GM18907 (cell line): ENCODE measurements at regions not wholly inside any gene's neighbourhood (a gene's known extent, or its start where the extent isn't known, plus 50 kb on each side); places are given as distances from the start of the nearest gene placed in this dataset.

Experiments
- ATAC-seq: cut with Tn5 transposase; IDR thresholded peaks from one replicate; pipeline ENCODE4 v1.9.1; 2021; ENCODE audit warnings: mild to moderate bottlenecking, moderate library complexity; ENCODE audit not compliant: unreplicated experiment

DNA sequence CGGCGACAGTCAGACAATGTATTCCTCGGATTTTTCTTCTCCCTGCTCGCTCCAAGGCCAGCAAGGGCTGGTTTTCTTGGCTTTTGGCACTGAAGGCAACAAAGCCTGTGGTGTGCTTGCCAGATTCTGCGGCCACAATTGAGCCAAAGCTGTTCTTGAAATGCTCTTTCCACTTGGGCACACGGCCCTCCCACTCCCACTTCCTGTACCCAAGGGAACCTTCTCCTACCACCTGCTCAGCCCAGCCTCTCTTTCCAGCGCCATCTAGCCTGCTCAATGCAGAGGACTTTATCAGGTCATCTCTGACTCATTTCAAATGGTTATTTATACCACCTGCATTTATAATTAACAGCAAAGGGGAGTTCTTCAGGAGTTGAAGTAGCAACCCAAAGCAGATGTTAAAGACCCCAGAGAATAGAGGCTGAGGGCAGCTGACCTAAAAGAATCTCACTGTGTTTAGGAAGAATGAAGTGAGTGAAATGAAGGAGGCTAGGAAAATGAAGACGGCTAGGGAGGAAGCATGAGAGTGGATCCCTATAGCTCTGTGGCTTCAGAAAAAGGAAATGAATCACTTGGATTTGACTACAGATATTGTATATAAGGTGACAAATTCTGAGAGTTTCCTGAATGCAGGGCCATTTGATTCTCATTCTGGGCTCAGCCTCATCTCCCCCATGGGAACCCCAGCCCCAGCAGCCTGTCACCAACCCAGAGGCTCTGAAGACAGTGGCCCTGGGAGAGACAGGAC, 439.0 kb downstream of the ENC1 start:
- peak; percentile 80 for ATAC-seq

DNA sequence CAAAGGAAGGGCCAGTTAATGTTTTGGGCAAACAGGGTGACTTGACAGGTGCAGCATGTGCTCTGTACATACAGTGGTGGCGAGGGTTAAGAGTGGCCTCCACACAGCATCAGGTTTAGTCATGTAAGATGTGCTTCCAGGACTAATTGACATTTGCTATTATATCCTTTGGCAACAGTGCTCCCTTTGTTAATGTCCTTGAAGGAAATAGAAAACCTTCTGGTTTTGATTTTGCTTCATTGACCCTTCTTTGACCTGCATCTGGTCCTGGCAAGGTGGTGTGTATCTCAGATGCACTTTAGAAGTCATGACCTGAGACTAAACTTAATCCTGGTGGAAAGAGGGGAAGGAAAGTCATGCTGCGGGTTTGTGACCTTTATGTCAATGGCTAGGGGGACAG, 440.0 kb downstream of the ENC1 start:
- no peak for ATAC-seq

DNA sequence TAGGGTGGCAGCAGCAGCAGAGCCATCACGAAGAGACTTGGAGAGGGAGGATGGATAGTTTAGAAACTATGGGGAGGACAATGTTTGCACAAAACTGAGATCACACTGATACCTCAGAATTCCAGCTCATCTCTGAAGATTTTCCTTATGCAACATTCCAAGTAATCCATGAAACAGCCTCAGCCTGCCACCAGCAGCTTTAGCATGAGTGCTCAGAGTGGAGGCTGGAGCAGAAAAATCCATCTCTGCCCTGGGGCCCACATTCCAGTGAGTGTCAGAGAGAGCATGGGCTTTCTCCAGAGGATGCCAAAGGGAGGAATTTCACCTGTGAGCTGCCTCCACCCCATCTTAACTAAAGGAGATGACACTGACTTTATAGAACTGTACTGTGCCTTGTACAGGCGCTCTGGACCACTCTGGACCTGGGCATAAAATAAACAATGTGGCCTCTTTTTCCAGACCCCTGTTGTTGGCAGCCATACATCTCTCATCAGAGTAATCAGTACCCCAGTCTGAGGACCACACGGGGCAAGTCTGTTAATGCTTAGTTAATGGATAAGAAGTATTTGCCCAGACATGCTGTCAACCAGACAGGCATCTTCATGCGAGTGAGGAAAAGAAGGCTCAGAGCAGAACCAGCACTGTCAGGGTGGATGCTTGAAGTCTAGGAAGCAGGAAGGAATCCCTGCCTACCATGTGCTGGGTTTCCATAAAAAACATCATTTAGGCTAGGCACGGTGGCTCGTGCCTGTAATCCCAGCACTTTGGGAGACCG, 440.9 kb downstream of the ENC1 start:
- ATAC-seq, result no peak

DNA sequence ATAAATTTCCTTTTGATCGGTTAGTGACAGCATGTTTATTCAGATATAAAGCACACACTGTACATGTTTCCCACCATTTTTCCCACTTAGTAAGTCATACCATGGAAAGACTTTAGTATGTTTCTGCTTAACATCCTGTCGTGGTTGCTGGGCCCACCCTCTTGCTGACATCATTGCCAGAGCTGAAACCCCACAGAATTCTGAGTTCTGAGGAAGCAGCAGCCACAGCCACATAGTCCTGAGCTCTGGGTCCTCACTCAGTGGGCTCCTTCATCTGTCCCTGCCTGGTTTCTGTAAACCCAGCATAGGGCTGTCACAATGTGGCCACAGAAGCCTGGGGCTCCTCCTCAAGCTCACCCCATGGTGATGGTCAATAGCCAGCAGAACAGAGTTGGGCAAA, 441.5 kb downstream of the ENC1 start:
- ATAC-seq, result peak; percentile 51

DNA sequence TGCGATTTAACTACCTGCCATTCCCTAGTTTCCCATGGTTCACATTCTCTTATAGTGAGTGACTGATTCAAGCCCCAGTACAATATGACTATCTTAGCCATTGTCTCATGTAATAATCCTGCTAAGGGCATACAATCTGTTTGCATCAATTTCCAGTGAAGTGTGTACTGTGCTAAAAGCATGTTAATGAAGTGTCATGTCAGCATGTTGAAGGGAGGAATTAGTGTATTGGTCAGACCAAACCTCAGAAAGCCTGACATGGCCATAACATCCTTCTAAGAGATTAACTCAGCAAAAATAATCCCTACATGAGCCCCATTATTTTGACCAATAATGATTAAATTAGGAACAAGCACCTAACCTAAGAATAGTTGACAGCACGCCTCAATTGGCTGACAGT, 442.4 kb downstream of the ENC1 start:
- ATAC-seq, result no peak

DNA sequence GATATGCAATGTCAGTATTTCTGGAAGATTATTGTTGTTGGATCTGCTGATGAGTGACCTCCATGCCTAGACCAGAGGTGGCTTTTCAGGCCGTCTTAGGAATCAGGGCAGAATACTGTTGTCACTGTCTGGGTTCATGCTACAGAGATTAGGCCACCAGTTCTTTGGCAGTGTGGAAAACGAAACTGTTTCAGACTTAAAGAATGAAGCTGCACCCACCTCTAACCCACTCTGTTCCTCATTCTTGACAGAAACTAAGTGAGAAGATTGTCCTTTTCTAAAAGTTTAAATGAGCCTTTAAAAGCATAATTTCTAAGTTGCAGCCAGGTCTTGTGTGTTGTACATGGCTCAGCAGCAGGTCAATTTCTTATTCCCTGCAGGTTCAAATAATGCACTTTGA, 444.3 kb downstream of the ENC1 start:
- ATAC-seq, result peak; percentile 69

DNA sequence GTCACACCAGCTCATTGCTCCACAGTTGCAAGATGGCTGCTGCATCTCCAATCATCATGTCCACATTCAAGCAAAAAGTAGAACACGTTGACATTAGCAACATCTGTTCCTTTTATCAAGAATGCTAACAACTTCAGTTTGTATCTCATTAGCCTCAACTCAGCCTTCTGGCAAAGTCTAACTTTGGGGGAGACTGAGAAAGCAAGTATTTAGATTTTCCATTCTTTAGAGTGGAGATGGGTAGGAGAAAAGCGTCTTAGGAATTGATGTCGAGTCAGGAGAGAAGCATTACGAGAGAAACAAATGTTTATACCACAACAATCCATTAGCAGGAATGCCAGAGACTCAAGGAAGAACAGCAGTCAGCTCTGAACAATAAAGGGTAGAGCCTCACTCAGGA, 446.3 kb downstream of the ENC1 start:
- ATAC-seq, result no peak

DNA sequence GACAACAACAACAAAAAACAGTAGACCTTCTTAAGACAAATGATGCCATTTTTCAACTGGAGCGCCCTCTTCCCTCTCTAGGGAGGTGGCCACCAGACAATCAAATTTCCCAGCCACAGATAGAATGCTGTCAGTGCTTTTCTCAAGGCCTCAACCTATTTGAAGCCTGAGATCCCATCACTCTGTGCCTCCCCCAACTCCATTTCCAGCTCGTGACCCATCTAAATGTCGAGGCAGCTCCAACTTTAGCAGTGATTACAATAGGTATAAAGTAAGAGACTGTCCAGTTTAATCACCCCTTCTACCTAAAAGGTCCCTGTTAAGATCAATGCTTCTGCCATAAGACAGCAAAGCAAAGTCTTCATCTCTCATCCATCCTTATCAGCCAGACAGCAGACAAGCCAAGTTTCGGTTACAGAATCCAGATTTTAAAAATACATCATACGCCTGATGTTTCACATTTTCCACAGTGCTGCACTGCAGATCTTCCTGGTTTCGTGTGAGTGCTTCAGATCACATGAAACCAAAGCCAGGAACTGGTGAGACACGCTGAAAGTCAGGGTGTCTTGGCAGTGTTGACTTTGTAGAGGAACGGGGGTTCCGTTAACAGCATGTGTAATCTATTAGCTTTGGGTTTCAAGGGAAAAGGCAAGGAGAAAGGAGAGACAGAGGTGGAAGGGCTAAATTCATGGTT, 447.8 kb downstream of the ENC1 start:
- no peak for ATAC-seq

DNA sequence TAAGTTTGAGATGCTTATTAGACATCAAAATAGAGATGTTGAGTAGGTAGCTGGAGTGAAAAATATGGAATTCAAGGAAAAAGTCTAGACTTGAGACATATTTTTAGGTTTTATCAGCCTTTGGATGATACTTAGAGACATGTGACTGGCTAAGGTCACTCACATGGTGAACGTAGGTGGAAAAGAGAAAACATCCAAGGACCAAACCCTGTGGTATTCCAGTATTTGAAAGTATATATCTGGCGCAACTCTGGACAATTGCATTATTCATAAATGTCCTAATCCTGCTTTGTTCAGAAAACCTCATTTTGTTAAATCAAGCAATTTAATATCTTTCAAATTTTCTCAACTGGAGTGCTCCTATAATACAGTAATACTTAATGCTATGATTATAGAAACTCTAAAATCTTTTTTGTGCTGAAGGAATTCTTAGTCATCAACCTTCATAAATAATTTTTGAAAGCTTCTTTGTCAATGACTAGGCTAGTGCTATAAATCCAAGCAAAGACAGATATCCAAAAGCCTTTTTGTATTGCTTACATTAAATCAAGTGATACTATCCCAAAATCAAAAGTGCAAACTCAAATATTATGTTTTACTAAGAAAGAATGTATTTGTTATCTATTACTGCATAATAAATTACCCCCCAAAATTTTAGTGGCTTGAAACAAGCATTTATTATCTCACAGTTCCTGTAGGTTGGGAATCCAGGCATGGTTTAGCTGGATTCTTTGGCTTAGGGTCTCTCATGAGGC, 452.0 kb downstream of the ENC1 start:
- ATAC-seq, result no peak

DNA sequence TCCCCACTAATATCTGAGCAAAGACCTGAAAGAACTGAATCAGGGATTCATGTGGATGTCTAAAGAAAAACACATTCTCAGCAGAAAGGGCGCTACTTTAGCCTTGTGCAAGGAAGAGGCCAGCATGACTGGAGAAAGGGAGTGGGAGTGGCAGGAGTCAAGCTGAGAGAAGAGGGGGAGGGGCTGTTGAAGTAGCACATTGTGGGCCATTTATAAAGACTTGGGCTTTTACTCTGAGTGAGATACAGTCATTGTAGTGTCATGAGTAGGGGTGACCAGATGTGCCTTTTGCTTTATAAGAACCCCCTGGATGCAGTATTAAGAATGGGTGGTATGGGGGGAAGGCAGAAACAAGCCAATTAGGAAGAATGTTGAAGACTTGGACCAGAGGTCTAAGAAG, 452.8 kb downstream of the ENC1 start:
- no peak for ATAC-seq

DNA sequence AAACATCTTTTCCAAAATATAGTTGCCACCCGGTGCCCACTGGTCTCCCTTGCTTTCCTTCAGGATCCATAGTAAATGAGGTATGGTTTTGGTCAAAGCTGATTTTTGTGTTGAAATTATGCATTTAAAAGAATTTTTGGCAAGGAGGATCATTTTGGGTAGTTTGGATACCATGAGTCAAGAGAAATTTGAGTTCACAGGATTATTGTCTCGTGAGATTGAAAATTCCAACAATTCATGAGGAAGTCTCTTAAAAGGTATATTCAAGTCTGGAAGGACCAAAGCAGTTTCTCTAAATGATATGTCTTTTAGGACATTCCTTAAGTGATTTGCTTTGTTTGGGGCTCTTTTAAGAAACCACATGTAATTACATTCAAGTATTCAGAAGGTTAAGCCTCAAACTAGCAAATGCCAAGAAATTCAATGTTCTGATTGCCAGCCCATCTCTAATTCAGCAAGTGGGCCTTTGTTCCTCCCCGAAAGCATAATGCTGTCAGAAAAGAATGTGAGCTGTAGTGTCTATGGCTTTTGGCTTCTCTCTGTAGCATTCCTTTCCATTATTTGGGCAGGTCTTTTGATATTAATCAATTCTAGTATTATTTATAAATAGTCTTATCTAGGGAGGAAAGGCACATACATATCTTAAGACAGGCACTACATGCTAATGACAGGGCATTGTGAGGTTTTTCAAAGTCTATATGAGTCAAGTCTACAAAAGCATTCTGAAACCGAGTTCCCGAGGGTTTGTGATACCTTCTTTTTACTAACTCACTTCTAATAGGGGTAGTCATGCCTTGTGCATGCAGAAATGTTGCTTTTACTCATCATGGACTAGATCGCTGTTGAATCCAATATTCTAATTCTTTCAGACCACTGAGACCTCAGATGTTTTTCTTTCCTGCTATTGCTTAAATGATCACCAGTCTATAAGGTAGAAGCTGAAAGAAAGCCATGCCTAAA, 453.9 kb downstream of the ENC1 start:
- ATAC-seq, result no peak

DNA sequence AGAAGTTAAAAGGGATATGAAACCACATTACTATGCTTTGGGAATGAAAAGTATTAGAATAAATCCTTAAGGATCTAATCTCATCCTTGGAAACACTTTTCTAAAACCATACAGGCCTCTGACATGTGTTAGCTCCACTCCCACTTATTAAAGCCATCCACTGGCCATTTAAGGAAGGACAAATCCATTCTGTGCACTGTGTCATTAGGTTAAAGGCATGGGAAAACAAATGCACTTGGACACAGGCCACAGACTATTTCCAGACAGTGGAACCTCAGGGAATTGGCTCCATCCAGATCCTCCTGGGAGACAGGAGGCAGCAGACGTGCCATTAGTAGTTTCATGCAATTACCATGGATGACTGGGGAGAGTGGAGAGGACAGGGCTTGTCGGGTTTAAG, 454.9 kb downstream of the ENC1 start:
- ATAC-seq, result no peak

DNA sequence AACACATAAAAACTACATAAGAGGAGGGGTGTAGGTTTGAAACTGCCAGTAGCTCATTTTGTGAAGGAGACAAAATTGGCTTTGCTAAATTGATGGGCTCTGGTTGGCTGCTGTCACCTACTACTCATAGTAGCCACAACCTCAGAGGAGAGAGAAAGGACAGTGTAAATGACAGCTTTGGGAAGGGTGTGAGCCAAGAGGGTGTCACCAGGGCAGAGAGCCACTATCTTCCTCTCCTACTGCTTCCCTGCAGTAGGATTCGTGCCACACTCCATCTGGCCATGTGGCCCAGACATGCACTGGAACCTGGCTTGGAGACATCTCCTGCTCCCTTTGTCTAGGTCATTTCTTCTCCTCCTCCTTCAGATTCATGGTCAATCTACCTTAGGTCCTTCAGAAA, 455.9 kb downstream of the ENC1 start:
- ATAC-seq, result no peak

DNA sequence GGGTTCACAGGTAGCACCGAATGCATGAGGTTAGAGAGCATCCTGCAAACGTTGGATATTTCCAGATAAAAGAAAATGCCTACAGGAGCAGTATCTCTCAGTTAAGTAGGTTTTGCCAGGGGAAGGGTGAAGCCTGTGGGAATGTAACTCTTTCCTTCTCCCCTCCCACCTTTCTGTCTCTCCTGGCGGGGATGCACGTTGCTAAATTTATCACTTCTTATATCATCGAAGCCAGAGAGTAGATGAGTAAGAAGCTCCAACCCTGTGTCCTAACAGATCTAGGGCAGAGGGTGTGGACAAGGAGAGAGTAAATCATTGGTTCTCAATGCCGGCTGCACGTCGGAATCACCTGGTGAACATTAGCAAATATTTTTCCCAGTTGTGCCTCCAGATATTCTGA, 457.5 kb downstream of the ENC1 start:
- no peak for ATAC-seq

DNA sequence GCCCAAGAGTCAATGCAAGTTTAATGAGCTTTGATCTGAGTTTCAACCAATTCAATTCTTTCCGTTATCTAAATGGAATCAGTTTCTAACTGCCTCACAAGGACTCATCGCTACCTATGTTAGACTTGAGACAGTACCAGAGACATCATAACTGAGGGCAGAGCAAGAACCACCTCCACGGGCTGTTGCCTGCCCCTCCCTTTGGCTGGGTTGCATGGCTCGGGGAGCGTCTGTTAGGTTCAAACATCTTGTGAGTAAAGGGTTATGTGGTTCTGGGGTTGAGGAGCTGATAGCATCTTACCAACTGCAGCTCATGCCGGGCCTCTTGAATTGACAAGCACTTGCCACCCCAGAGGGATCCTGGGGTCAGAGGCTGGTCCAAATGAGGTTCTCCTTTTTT, 457.9 kb downstream of the ENC1 start:
- no peak for ATAC-seq

DNA sequence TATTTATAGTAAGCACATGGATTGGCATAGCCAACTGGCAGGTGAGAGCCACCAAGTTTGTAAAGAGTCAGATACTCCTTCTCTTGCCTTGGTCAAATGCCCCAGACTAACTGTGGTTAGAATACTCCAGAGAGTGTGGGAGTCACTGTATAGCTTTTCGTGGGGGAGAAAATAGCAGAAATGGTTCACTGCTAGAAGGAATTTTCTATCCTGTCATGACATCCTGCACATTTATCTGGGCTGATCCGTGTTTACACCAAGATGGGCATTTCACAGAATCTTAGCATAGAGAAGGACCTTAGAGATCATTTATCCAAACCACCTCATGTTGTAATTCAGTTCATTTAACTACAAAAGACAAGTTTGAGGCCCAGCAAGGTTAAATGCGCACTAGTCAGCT, 460.8 kb downstream of the ENC1 start:
- no peak for ATAC-seq

DNA sequence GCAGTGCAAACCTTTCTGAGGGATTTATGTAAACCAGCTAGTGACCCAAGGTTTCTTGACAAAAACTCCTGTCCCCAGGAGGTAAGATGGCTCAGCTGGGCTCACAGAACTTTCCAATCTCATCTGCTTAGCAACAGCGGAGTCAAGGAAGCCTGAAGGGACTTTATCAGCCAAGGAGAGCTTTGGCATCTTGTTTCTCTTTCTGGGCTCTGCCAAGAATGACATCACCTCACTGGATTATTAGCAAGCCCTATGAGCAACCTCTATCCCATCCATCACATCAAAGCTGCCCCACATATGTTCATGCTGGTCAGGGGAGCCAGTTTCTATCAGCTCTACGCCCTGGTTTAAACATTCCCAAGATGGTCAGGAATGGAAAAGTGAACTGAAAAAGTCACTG, 461.3 kb downstream of the ENC1 start:
- no peak for ATAC-seq

DNA sequence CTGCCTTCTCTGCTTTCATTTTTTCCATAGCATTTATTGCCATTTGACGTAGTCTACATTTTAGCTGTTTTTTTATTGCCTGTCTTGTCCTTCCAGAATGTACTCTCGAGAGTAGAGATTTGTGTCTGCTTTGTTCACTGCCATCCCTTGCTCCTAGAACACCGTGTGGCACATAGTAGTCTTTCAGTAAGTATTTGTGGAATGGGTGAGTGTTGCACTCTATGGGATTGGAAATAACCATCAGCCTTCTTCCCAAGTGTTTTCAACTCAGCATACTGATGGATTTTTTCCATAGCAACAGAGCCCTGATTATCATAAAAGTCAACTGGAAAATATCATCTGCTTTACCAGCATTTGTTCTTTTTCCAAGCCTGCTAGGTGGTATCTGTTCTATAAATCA, 462.6 kb downstream of the ENC1 start:
- ATAC-seq, result no peak

DNA sequence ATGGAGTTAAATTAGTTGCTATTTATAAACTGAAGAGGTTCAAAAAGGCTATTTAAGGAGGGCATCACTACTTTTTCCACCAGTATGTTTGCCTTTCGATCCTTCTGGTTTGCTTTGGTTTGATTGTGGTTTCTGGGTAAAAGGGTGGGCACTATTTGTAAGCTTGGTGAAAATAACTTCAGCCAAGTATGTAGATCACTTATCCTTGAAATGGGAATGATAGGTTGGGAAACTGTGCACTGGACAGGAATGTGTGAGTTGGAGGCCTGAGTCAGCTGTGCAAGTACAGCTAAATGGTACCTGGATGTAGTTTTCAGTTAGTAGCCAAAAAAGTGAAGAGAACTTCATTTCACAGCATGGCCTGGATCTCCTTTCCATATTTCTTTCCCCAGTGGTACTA, 466.2 kb downstream of the ENC1 start:
- no peak for ATAC-seq

DNA sequence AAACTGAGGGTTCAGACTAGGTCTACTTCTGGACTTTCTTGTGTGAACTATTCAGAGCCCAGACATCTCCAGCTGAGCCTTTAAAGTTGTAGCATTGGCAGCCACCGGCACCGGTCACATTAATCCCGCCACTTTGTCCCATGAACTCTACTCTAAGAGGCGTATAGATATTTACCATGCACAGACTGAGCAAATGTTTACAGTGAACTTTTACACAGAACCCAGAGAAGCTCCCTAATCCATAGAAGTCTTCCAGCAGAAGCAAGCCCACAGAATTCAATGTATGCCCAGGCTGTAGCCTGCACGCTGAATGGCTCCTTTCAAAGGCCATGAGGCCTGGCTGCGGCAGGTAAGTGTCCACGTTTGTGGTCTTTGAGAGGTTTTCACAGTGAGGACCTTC, 466.9 kb downstream of the ENC1 start:
- ATAC-seq, result no peak
